Stimulated activated naive CD8-positive, alpha-beta T cell treated with anti-CD3 and anti-CD28 coated beads, Interleukin-15, amount 100 ng/mL, for 72 hours (primary cell): ENCODE measurements at regions not wholly inside any gene's neighbourhood (a gene's known extent, or its start where the extent isn't known, plus 50 kb on each side); places are given as distances from the start of the nearest gene placed in this dataset.

Source experiments
- ATAC-seq: fragments of 150-1000 bp; cut with Tn5 transposase; 2 replicates; pipeline ENCODE4 v1.10.0; 2021; ENCODE audit warnings: mild to moderate bottlenecking, moderate library complexity
- DNase-seq, 2 donors: peaks; one replicate each; pipeline ENCODE4 v3.0.0; 2021 to 2022
- H3K27ac Mint-ChIP-seq, 2 donors: one replicate each; pipeline ENCODE4 v1.8.0; 2022; ENCODE audit warnings: mild to moderate bottlenecking in 2 of 2, mixed read lengths in 2 of 2, moderate library complexity in 2 of 2
- H3K27me3 Mint-ChIP-seq: one replicate; pipeline ENCODE4 v1.8.0; 2022; ENCODE audit warnings: mixed read lengths
- H3K4me1 Mint-ChIP-seq: one replicate; pipeline ENCODE4 v1.8.0; 2022; ENCODE audit warnings: mild to moderate bottlenecking, mixed read lengths
- H3K4me3 Mint-ChIP-seq, 2 donors: one replicate each; pipeline ENCODE4 v1.8.0; 2022; ENCODE audit warnings: mild to moderate bottlenecking in 2 of 2, mixed read lengths in 2 of 2, moderate library complexity in 1 of 2
- H3K9me3 Mint-ChIP-seq, 2 donors: one replicate each; pipeline ENCODE4 v1.8.0; 2022; ENCODE audit warnings: mixed read lengths in 2 of 2

DNA sequence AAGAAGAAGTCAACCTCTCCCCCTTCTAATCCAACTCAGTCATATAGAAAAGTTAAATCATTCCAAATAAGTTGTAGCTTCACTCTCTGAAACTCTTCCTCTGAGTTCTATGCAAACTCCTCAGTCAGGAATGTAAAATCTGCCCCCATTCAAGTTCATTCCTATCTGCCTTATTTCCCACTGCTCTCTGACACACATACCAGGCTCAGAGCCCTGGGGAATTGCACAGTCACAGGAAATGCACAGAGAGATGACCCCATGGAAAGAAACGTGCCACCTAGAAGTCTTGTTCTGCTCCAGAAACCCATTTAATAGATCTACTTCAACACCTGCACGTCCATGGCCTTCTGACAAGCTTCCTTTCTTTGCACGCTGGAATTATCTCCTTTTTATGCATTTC is 236.0 kb upstream of the VCX3A start:
- Mint-ChIP-seq H3K27ac (no peak overlapping the region), H3K27me3 (no peaks in the 10 kb centered on the region), H3K4me1 (no peaks in the 10 kb centered on the region), H3K9me3 (peaks cover 0 to 5% of the 10 kb centered on the region in 2 donors), H3K4me3 (no peak overlapping the region)
- ATAC-seq (no peak), DNase-seq (no peak)

DNA sequence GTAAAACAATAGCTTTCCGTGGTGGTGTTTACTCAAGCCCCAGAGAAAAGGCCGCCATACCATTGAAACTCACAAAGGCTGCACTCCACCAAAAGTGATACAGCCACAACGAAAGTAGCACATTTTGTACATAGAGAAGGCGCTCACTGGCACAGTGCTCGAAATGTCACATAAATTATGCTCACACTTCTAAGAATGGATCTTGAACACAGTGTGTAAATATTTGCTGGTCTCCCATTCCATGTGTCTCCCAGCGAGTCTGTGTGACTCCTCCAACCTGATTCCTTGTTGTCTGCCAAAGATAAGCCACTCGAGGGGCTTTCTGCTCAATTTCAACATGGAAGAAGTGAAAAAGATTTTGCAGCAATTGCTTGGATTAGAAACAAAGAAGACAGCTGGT is 234.0 kb upstream of the VCX3A start:
- no peaks in the 10 kb centered on the region for H3K27me3 Mint-ChIP-seq
- no peaks in the 10 kb centered on the region for H3K4me1 Mint-ChIP-seq
- no peak overlapping the region for H3K4me3 Mint-ChIP-seq
- no peak for ATAC-seq
- H3K9me3 Mint-ChIP-seq: peaks cover 0 to 5% of the 10 kb centered on the region in 2 donors
- H3K27ac Mint-ChIP-seq: no peak overlapping the region
- DNase-seq: no peak

GRCh38 chrX:6761251-6761650 is 226.3 kb upstream of the VCX3A start:
- Mint-ChIP-seq H3K27me3 (no peaks in the 10 kb centered on the region), H3K4me1 (no peaks in the 10 kb centered on the region), H3K4me3 (no peak overlapping the region), H3K27ac (no peak overlapping the region), H3K9me3 (no peaks in the 10 kb centered on the region)
- DNase-seq (no peak), ATAC-seq (no peak)

DNA sequence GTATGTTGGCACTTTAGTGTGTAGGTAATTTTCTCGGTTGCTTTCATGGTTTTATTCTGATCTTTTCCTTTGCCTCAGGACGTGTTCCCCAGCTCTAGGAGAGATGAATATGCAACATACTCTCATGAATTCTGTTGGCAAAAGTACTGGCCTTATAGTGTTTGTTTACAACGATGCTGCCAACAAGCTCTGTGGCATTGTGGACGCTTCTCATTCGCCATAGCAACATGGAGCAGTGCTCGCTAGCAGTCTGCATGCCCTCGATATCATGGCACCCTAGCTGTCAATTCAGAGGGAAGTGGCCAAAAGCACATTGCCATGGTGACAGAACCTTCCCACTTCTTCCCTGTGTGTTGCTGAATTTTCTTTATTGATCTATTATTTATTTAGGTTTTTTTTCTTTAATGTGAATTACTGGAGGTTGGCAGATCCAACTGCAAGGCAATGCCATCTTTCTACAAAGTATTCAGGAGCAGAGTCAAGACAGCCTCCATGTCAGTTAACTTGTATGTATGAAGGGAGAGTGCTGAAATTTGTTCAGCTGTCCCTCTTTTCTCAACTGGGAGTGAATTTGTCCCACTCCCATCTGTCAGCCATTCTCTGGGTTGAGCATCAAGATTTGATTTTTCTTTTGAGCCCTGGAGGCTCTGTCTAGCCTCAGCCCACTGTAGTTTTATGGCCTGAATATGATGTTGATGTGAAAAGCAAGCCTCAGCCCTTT is 224.9 kb upstream of the VCX3A start:
- no peak for DNase-seq
- no peaks in the 10 kb centered on the region for H3K4me1 Mint-ChIP-seq

GRCh38 chrX:6758234-6758633 is 223.3 kb upstream of the VCX3A start:
- Mint-ChIP-seq H3K27me3 (no peaks in the 10 kb centered on the region), H3K9me3 (peaks cover 0 to 3% of the 10 kb centered on the region in 2 donors), H3K4me3 (no peak overlapping the region), H3K27ac (no peak overlapping the region), H3K4me1 (no peaks in the 10 kb centered on the region)
- ATAC-seq (no peak), DNase-seq (no peak)

More for the DNA sequence above, 224.9 kb upstream of the VCX3A start:
- ATAC-seq: no peak
- peaks cover 0 to 3% of the 10 kb centered on the region in 2 donors for H3K9me3 Mint-ChIP-seq
- no peak overlapping the region for H3K27ac Mint-ChIP-seq
- H3K4me3 Mint-ChIP-seq: no peak overlapping the region
- H3K27me3 Mint-ChIP-seq: no peaks in the 10 kb centered on the region

GRCh38 chrX:6757631-6758030 is 222.7 kb upstream of the VCX3A start:
- no peak for ATAC-seq
- Mint-ChIP-seq H3K4me1 (no peaks in the 10 kb centered on the region), H3K4me3 (no peak overlapping the region), H3K27ac (no peak overlapping the region), H3K9me3 (peaks cover 0 to 3% of the 10 kb centered on the region in 2 donors), H3K27me3 (no peaks in the 10 kb centered on the region)
- DNase-seq: no peak

DNA sequence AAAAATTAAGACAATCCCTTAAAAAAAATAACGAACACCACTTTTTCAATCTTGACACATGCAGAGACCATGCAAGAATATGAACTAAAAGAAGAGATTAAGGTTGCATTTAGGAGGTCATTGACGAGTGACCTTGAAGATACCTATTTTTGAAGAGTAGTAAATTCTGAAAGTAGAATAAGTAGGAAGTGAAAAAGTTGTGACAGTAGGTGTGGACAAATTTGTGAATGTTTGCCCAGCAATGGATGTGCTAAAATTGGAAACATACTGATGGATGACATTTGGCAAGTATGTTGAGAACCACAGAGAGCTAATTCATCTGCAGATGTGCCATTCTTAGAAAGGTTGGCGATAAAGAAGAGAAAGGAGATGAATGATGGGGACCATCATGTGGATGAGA is 213.7 kb upstream of the VCX3A start:
- ATAC-seq (no peak), DNase-seq (no peak)
- H3K9me3 Mint-ChIP-seq: no peaks in the 10 kb centered on the region
- no peaks in the 10 kb centered on the region for H3K4me1 Mint-ChIP-seq
- H3K4me3 Mint-ChIP-seq: no peak overlapping the region
- H3K27me3 Mint-ChIP-seq: no peaks in the 10 kb centered on the region
- no peak overlapping the region for H3K27ac Mint-ChIP-seq

DNA sequence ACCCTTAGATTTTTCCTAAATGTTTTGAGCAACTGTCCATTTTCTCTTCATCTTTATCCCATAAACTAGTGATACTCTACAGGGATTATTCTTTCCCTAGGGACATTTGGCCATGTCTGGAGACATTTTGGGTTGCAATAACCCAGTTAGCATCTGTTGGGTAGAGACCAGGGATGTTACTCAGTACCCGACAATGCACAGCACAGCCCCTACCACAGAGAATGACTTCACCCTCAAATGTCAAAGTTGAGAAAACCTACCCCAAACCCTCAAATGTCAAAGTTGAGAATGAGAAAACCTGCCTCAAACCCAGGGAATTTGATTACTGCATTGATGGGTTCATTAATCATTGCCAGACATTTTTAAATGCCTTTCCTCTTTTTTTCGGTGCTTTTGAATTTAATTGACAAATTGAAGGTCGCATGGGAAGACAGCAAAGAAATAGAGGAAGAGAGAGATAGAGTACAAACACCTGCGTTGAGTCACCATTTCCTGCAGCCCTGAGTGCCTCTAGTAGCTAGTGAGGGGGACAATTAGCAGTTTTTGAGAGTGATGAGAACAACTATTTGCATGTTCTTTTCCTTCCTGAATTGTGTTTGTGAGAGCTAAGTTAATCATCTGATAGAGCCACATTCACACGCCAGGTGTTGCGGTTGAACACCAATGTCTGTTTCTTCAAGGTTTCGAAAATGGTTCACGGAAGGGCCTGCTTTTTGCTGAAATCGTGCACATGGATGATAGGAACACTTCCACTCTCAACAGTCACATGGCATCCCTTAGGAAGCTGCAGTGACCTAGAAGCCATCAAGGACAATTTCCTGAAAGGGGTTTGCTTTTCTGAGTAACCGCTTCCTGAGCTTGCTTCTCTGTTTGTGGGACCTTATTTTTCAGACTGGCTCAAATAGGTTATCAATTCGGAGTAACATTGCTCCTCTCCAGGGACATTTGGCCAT is 203.9 kb upstream of the VCX3A start:
- ATAC-seq (peak; percentile 73), DNase-seq (peak in 1 of 2 donors; percentile 1)
- H3K9me3 Mint-ChIP-seq: no peaks in the 10 kb centered on the region
- no peaks in the 10 kb centered on the region for H3K27me3 Mint-ChIP-seq
- peak overlapping the region in 1 of 2 donors; percentile 59 for H3K4me3 Mint-ChIP-seq
- peak overlapping the region; percentile 33 to 90 for H3K27ac Mint-ChIP-seq
- peaks cover 14% of the 10 kb centered on the region for H3K4me1 Mint-ChIP-seq

GRCh38 chrX:6734844-6735634 is 200.1 kb upstream of the VCX3A start:
- ATAC-seq (no peak), DNase-seq (no peak)
- Mint-ChIP-seq H3K4me3 (no peak overlapping the region), H3K27ac (no peak overlapping the region), H3K27me3 (no peaks in the 10 kb centered on the region), H3K4me1 (peaks cover 19% of the 10 kb centered on the region), H3K9me3 (no peaks in the 10 kb centered on the region)

DNA sequence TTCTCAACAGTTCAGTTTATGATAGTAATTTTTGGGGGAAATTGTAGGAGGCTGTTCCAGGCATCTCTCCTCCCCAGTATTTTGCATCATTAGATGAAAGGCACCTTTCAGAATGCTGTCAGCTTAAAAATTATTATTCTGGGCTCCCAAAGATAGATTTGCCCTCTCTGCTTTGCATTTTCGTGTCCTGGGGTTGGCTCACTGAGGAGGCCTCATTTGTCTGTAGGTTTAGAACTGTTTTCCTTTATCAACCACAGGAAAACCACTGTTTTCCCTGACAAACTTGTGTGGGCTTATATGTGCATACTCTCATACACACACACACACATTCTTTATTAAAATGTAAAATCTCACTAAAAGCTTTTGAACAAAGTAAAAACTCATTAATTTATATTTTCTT is 197.2 kb upstream of the VCX3A start:
- no peak for ATAC-seq
- Mint-ChIP-seq H3K27ac (no peak overlapping the region), H3K4me1 (peaks cover 6% of the 10 kb centered on the region), H3K9me3 (peaks cover 0 to 7% of the 10 kb centered on the region in 2 donors), H3K4me3 (no peak overlapping the region), H3K27me3 (no peaks in the 10 kb centered on the region)
- no peak for DNase-seq

GRCh38 chrX:6729626-6730025 is 194.7 kb upstream of the VCX3A start:
- no peak for ATAC-seq
- H3K27me3 Mint-ChIP-seq: no peaks in the 10 kb centered on the region
- no peak overlapping the region for H3K4me3 Mint-ChIP-seq
- H3K9me3 Mint-ChIP-seq: peaks cover 0 to 7% of the 10 kb centered on the region in 2 donors
- DNase-seq: no peak
- H3K27ac Mint-ChIP-seq: no peak overlapping the region
- H3K4me1 Mint-ChIP-seq: peaks cover 6% of the 10 kb centered on the region

GRCh38 chrX:6718766-6719165 is 183.8 kb upstream of the VCX3A start:
- ATAC-seq (no peak), DNase-seq (no peak)
- H3K27me3 Mint-ChIP-seq: no peaks in the 10 kb centered on the region
- no peaks in the 10 kb centered on the region for H3K9me3 Mint-ChIP-seq
- H3K4me1 Mint-ChIP-seq: no peaks in the 10 kb centered on the region
- no peak overlapping the region for H3K27ac Mint-ChIP-seq
- no peak overlapping the region for H3K4me3 Mint-ChIP-seq

DNA sequence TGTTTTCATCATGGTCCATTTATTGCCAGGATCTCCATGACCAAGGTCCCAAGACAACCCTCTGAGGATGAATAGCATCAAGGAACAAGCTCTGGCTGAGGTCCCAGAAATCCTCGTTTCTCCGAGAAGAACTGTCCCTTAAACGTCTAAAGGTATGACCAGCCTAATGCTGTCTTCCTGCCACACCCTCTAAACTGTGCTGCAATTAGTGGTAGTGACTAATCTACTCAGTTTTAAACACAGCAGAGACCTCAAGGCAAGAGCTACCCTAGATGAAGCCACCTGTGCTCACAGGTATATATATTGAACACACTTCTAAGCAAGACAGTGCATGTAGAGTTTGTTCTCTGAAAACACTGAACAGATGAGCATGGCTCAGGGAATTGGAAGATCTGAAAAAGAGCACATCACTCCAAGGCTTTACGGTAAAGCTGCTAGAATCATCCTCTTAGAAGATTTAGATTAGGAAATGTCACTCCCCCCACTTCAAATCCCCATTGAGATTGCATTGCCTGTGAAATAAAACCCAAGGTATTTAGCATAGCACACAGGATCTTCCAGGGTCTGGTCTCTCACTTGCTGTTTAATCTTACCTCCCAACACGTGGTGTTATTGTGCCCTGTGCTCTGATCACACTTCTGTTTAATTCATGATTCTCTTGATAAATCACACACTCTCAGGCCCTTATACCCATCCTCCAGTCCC is 173.9 kb upstream of the VCX3A start:
- no peaks in the 10 kb centered on the region for H3K27me3 Mint-ChIP-seq
- no peaks in the 10 kb centered on the region for H3K9me3 Mint-ChIP-seq
- H3K4me1 Mint-ChIP-seq: no peaks in the 10 kb centered on the region
- no peak for DNase-seq
- no peak overlapping the region for H3K4me3 Mint-ChIP-seq
- no peak overlapping the region for H3K27ac Mint-ChIP-seq
- ATAC-seq: no peak

DNA sequence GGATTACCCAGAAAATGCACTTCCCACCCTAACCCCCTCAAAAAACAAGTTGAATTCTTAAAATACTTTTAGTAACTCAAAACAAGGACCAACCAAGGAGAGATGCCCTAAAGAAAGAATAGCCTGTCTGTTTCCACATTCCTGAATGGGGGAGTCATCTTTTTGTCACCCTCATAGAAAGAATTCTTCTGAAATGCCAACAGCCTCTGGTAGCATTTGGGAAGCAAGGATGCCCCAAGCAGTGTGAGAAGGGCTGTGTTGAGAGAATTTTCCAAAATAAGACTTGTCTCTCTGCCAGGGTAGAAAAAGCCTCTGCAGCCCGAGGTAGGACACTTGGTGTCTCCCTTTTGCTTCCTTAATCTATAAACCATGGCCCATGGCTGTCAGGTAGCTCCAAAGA is 173.1 kb upstream of the VCX3A start:
- DNase-seq (no peak), ATAC-seq (no peak)
- Mint-ChIP-seq H3K9me3 (no peaks in the 10 kb centered on the region), H3K4me3 (no peak overlapping the region), H3K4me1 (no peaks in the 10 kb centered on the region), H3K27ac (no peak overlapping the region), H3K27me3 (no peaks in the 10 kb centered on the region)

GRCh38 chrX:6707497-6707896 is 172.6 kb upstream of the VCX3A start:
- ATAC-seq: no peak
- no peaks in the 10 kb centered on the region for H3K4me1 Mint-ChIP-seq
- H3K9me3 Mint-ChIP-seq: no peaks in the 10 kb centered on the region
- no peak for DNase-seq
- no peaks in the 10 kb centered on the region for H3K27me3 Mint-ChIP-seq
- no peak overlapping the region for H3K27ac Mint-ChIP-seq
- H3K4me3 Mint-ChIP-seq: no peak overlapping the region
